H1 (cell line): ENCODE measurements at regions not wholly inside any gene's neighbourhood (a gene's known extent, or its start where the extent isn't known, plus 50 kb on each side); places are given as distances from the start of the nearest gene placed in this dataset.

Source experiments
- CTCF ChIA-PET: fragments of 300-600 bp; sonication (Branson Sonifier 250); formaldehyde crosslinking; loops from one replicate; lab custom pipeline; 2021; ENCODE audit not compliant: partially characterized antibody; lab: Charles Lee
- POLR2A ChIA-PET: fragments of 300-600 bp; sonication (Branson Sonifier 250); formaldehyde crosslinking; loops from one replicate; lab custom pipeline; 2021; ENCODE audit warnings: inconsistent platforms; ENCODE audit not compliant: partially characterized antibody; lab: Charles Lee
- DNase-seq, 2 experiments: peaks; one replicate each; pipeline versions ENCODE4 v3.0.0 to v3.0.0-alpha.2; 2010 to 2022; ENCODE audit warnings: low spot score in 2 of 2, low read depth in 1 of 2, mixed read lengths in 1 of 2
- FAIRE-seq: peaks from 2 replicates; lab custom pipeline; 2011; peaks lifted over from hg19 to GRCh38; lab: Jason Lieb, UNC
- H2AFZ ChIP-seq: 2 replicates; pipeline ENCODE4 v1.8.1; 2012; ENCODE audit warnings: low read length, inconsistent platforms
- H2AK5ac ChIP-seq: 2 replicates; pipeline ENCODE4 v1.6.1; 2013; ENCODE audit warnings: low read depth, low read length
- H2BK120ac ChIP-seq: replicated peaks from 2 replicates; pipeline ENCODE3; 2013; ENCODE audit warnings: low read depth, low read length, inconsistent platforms
- H2BK12ac ChIP-seq: 2 replicates; pipeline ENCODE4 v1.6.1; 2013; ENCODE audit warnings: low read depth, low read length
- H2BK15ac ChIP-seq: 2 replicates; pipeline ENCODE4 v1.6.1; 2013; ENCODE audit warnings: low read length
- H2BK20ac ChIP-seq: 2 replicates; pipeline ENCODE4 v1.6.1; 2013; ENCODE audit warnings: low read length
- H2BK5ac ChIP-seq: 2 replicates; pipeline ENCODE4 v1.6.1; 2013; ENCODE audit warnings: low read depth, low read length
- H3K14ac ChIP-seq: 2 replicates; pipeline ENCODE4 v1.6.1; 2013; ENCODE audit warnings: inconsistent platforms; ENCODE audit not compliant: insufficient read length
- H3K18ac ChIP-seq: 2 replicates; pipeline ENCODE4 v1.6.1; 2013; ENCODE audit warnings: low read length; ENCODE audit errors: extremely low read depth
- H3K23ac ChIP-seq: 2 replicates; pipeline ENCODE4 v1.6.1; 2013; ENCODE audit warnings: inconsistent platforms; ENCODE audit not compliant: insufficient read length
- H3K23me2 ChIP-seq: 2 replicates; pipeline ENCODE4 v1.6.1; 2013; ENCODE audit warnings: low read depth, low read length
- H3K27ac ChIP-seq: 2 replicates; pipeline ENCODE4 v1.6.1; 2011; ENCODE audit warnings: low read depth, low read length, inconsistent platforms
- H3K27me3 ChIP-seq, 4 experiments: replicated peaks in 1 of 4; 1 replicate in 1 of 4; 2 replicates in 3 of 4; pipeline versions ENCODE4 v1.6.1 to v1.8.1; 2011 to 2013; ENCODE audit warnings: low read length in 3 of 4, mild to moderate bottlenecking in 3 of 4, inconsistent platforms in 2 of 4, mixed read lengths in 2 of 4, moderate library complexity in 1 of 4; ENCODE audit not compliant: control insufficient read depth in 3 of 4, insufficient read depth in 3 of 4; ENCODE audit errors: extremely low read depth in 1 of 4
- H3K36me3 ChIP-seq, 4 experiments: 2 replicates each; pipeline versions ENCODE4 v1.6.1 to v1.8.1; 2011 to 2013; ENCODE audit warnings: mild to moderate bottlenecking in 4 of 4, low read length in 3 of 4, moderate library complexity in 2 of 4, control low read depth in 1 of 4, inconsistent platforms in 1 of 4; ENCODE audit not compliant: insufficient read depth in 4 of 4, control insufficient read depth in 2 of 4
- H3K4ac ChIP-seq: replicated peaks from 2 replicates; pipeline ENCODE3; 2013; ENCODE audit warnings: low read length, low read depth, mixed read lengths, inconsistent platforms; ENCODE audit not compliant: insufficient read length
- H3K4me1 ChIP-seq, 4 experiments: replicated peaks in 1 of 4; 1 replicate in 1 of 4; 2 replicates in 3 of 4; pipeline versions ENCODE4 v1.6.1 to v1.8.1; 2011 to 2013; ENCODE audit warnings: low read length in 3 of 4, inconsistent platforms in 2 of 4, mixed read lengths in 1 of 4; ENCODE audit not compliant: insufficient read depth in 4 of 4, control insufficient read depth in 3 of 4
- H3K4me2 ChIP-seq, 2 experiments: 2 replicates each; pipeline versions ENCODE4 v1.6.1 to v1.8.1; 2011 to 2013; ENCODE audit warnings: low read depth in 2 of 2, low read length in 2 of 2, control low read depth in 1 of 2, inconsistent platforms in 1 of 2, mild to moderate bottlenecking in 1 of 2; ENCODE audit not compliant: insufficient read depth in 1 of 2
- H3K4me3 ChIP-seq, 4 experiments: fragments of 200-600, 300-600 bp in 1 of 4; sonication (generic), shearing (Covaris generic), sonication (Bioruptor Twin) in 1 of 4; 2 replicates each; pipeline versions ENCODE4 v1.5.1 to v1.8.1; 2011 to 2016; ENCODE audit warnings: low read length in 4 of 4, low read depth in 3 of 4, control low read depth in 2 of 4, inconsistent platforms in 2 of 4, mild to moderate bottlenecking in 2 of 4, mixed read lengths in 1 of 4, moderate library complexity in 1 of 4; ENCODE audit not compliant: insufficient read depth in 2 of 4; ENCODE audit errors: extremely low read depth in 1 of 4
- H3K56ac ChIP-seq: replicated peaks from 2 replicates; pipeline ENCODE3; 2013; ENCODE audit warnings: low read depth, mild to moderate bottlenecking, mixed read lengths, low read length, inconsistent platforms; ENCODE audit not compliant: insufficient read length
- H3K79me1 ChIP-seq: 2 replicates; pipeline ENCODE4 v1.6.1; 2013; ENCODE audit warnings: low read depth, low read length, control low read depth
- H3K79me2 ChIP-seq, 2 experiments: 2 replicates each; pipeline versions ENCODE4 v1.6.1 to v1.8.1; 2012 to 2013; ENCODE audit warnings: low read length in 2 of 2, mild to moderate bottlenecking in 2 of 2, inconsistent platforms in 1 of 2; ENCODE audit not compliant: insufficient read depth in 2 of 2, control insufficient read depth in 1 of 2
- H3K9ac ChIP-seq, 4 experiments: replicated peaks in 1 of 4; 1 replicate in 1 of 4; 2 replicates in 3 of 4; pipeline versions ENCODE4 v1.6.1 to v1.8.1; 2011 to 2013; ENCODE audit warnings: low read depth in 3 of 4, low read length in 3 of 4, control low read depth in 2 of 4, mild to moderate bottlenecking in 2 of 4, moderate library complexity in 2 of 4, inconsistent platforms in 1 of 4; ENCODE audit errors: extremely low read depth in 1 of 4
- H3K9me3 ChIP-seq, 2 experiments: 2 replicates each; pipeline versions ENCODE4 v1.6.1 to v1.8.1; 2012 to 2013; ENCODE audit warnings: mild to moderate bottlenecking in 2 of 2, moderate library complexity in 2 of 2, control low read depth in 1 of 2, inconsistent platforms in 1 of 2, low read depth in 1 of 2, low read length in 1 of 2, mixed read lengths in 1 of 2; ENCODE audit not compliant: insufficient read depth in 2 of 2
- H4K20me1 ChIP-seq, 2 experiments: replicated peaks in 1 of 2; 2 replicates each; pipeline versions ENCODE3 to v1.8.1; 2011 to 2013; ENCODE audit warnings: inconsistent platforms in 2 of 2, low read length in 2 of 2, mild to moderate bottlenecking in 1 of 2; ENCODE audit not compliant: insufficient read depth in 2 of 2, control insufficient read depth in 1 of 2
- H4K5ac ChIP-seq: 2 replicates; pipeline ENCODE4 v1.6.1; 2013; ENCODE audit warnings: low read length, low read depth, mixed read lengths, inconsistent platforms; ENCODE audit not compliant: insufficient read length
- H4K8ac ChIP-seq: 2 replicates; pipeline ENCODE4 v1.8.0; 2013; ENCODE audit warnings: mild to moderate bottlenecking, moderate library complexity, low read length, inconsistent platforms; ENCODE audit not compliant: insufficient read depth; ENCODE audit errors: extremely low read depth
- H4K91ac ChIP-seq: replicated peaks from 2 replicates; pipeline ENCODE3; 2013; ENCODE audit warnings: low read length, mixed read lengths, inconsistent platforms; ENCODE audit not compliant: insufficient read length
- BRCA1 ChIP-seq: IDR thresholded peaks from 2 replicates; pipeline ENCODE4 v1.6.1; 2012; ENCODE audit warnings: low read depth, low read length, improper control_type of control experiment
- CTCF ChIP-seq, 3 experiments: IDR thresholded peaks; 1 replicate in 2 of 3; 2 replicates in 1 of 3; pipeline versions ENCODE4 v1.5.1 to v1.6.1; 2011; ENCODE audit warnings: low read length in 3 of 3, mild to moderate bottlenecking in 3 of 3, inconsistent platforms in 2 of 3, low read depth in 1 of 3, moderate library complexity in 1 of 3; ENCODE audit not compliant: insufficient read depth in 1 of 3; ENCODE audit errors: control extremely low read depth in 1 of 3
- RAD21 ChIP-seq, 2 experiments: IDR thresholded peaks in 1 of 2; conservative IDR thresholded peaks in 1 of 2; 2 replicates each; pipeline ENCODE4 v1.6.1; 2011; ENCODE audit warnings: low read depth in 2 of 2, low read length in 2 of 2, improper control_type of control experiment in 1 of 2, inconsistent platforms in 1 of 2, mild to moderate bottlenecking in 1 of 2, moderate library complexity in 1 of 2
- WGBS, 2 experiments: shearing (Covaris generic) in 1 of 2; methylation state at CpG; one replicate each; pipeline versions ENCODE4 v1.1.6 to v1.1.7; 2013 to 2015; ENCODE audit warnings: low lambda C conversion rate in 2 of 2, mixed read lengths in 2 of 2, inconsistent platforms in 1 of 2, low coverage in 1 of 2, missing lambda C conversion rate in 1 of 2; ENCODE audit not compliant: insufficient replicate concordance in 2 of 2, insufficient coverage in 1 of 2, insufficient read length in 1 of 2; ENCODE audit errors: extremely low coverage in 1 of 2, missing lambda C conversion rate in 1 of 2; 5-methylcytosine and 5-hydroxymethylcytosine counted together

GRCh38 chr16:51337662-51338061, 186.6 kb upstream of the SALL1 start:
- no peak overlapping the region for H2BK20ac ChIP-seq
- DNase-seq (peak in 1 of 2 experiments; percentile 56), FAIRE-seq (no peak)
- H3K23ac ChIP-seq = no peak overlapping the region
- H3K27ac ChIP-seq = no peak overlapping the region
- no peak overlapping the region for H3K4me3 ChIP-seq
- H3K14ac ChIP-seq = no peak overlapping the region
- POLR2A ChIA-PET = interaction anchor here (0.6 kb wide), 2 partner anchors 90 to 125 kb away, joined by 3 to 6 read pairs; no protein-coding TSS in a partner anchor
- no peaks in the 10 kb centered on the region for H3K9me3 ChIP-seq
- CTCF ChIA-PET = interaction anchor here (0.6 to 1.4 kb wide), 4 partner anchors 15 to 418 kb away, joined by 3 to 6 read pairs (median 3); no protein-coding TSS in a partner anchor
- no peak overlapping the region for H2AFZ ChIP-seq
- no peak overlapping the region for H4K91ac ChIP-seq
- H3K4me2 ChIP-seq = no peak overlapping the region
- H3K36me3 ChIP-seq = no peaks in the 10 kb centered on the region
- H3K4ac ChIP-seq = no peak overlapping the region
- H3K79me1 ChIP-seq = no peaks in the 10 kb centered on the region
- H4K5ac ChIP-seq = no peak overlapping the region
- H2AK5ac ChIP-seq = no peak overlapping the region
- H2BK5ac ChIP-seq = no peak overlapping the region
- H3K56ac ChIP-seq = no peak overlapping the region
- H4K8ac ChIP-seq = no peak overlapping the region
- H2BK120ac ChIP-seq = no peak overlapping the region
- H2BK15ac ChIP-seq = no peak overlapping the region
- TF ChIP-seq BRCA1 (no peak), CTCF (IDR thresholded peaks at IDR 0.05; ENCODE audit: control extremely low read depth in 1 of 3, insufficient read depth in 1 of 3, low read depth in 1 of 3, low read length in 3 of 3) (peak; percentile 49 to 63 (median 50)), RAD21 (IDR thresholded peaks at IDR 0.05 in 1 of 2, conservative IDR thresholded peaks at IDR 0.05 in 1 of 2; ENCODE audit: low read depth in 2 of 2, low read length in 2 of 2) (peak; percentile 43 to 60; a peak in 3 of 4 replicates)
- no peaks in the 10 kb centered on the region for H3K27me3 ChIP-seq
- H3K4me1 ChIP-seq = no peaks in the 10 kb centered on the region
- no peaks in the 10 kb centered on the region for H3K79me2 ChIP-seq
- no peaks in the 10 kb centered on the region for H4K20me1 ChIP-seq
- 77% methylated on average over 3 of the region's 3 CpGs; no CpG with 5 or more reads in 1 of the 2 experiments for WGBS, 2 experiments
- H3K18ac ChIP-seq = no peak overlapping the region
- no peak overlapping the region for H2BK12ac ChIP-seq
- H3K9ac ChIP-seq = no peak overlapping the region
- H3K23me2 ChIP-seq = no peaks in the 10 kb centered on the region
